ENCODE measurements at regions not wholly inside any gene's neighbourhood (a gene's known extent, or its start where the extent isn't known, plus 50 kb on each side); places are given as distances from the start of the nearest gene placed in this dataset.

GRCh38 chr6:119768201-119768600 is 418.6 kb upstream of the MAN1A1 start:
- TF ChIP-seq FOXK2 (conservative IDR thresholded peaks at IDR 0.05 in 1 of 2, IDR thresholded peaks at IDR 0.05 in 1 of 2; ENCODE audit: low read depth in 2 of 2) (no peak), STAT6 (CRISPR knock-in tag; IDR thresholded peaks at IDR 0.05) (no peak), POLR2AphosphoS5 (IDR thresholded peaks at IDR 0.05; ENCODE audit: control insufficient read depth, insufficient read depth, low read depth, low read length) (no peak), ZFP30 (CRISPR knock-in tag; IDR thresholded peaks at IDR 0.05; ENCODE audit: borderline replicate concordance) (no peak)
